Erythroblast (primary cell): ENCODE measurements at regions not wholly inside any gene's neighbourhood (a gene's known extent, or its start where the extent isn't known, plus 50 kb on each side); places are given as distances from the start of the nearest gene placed in this dataset.
"Not testable (repeated sequence)": the region's sequence is repeated elsewhere in the genome, so short reads cannot be mapped to it uniquely, and the experiment has no call there.

Experiments
- DNase-seq, 2 experiments: peaks; one replicate each; lab custom pipeline; 2025; lab: John Stamatoyannopoulos, UW
- GATA1 ChIP-seq: IDR thresholded peaks from 2 replicates; pipeline ENCODE4 v1.6.1; 2011; ENCODE audit warnings: low read depth, mild to moderate bottlenecking, control low read depth, low read length, moderate library complexity
- POLR2A ChIP-seq: IDR thresholded peaks from 2 replicates; pipeline ENCODE4 v1.6.1; 2011; ENCODE audit warnings: mild to moderate bottlenecking, low read length

DNA sequence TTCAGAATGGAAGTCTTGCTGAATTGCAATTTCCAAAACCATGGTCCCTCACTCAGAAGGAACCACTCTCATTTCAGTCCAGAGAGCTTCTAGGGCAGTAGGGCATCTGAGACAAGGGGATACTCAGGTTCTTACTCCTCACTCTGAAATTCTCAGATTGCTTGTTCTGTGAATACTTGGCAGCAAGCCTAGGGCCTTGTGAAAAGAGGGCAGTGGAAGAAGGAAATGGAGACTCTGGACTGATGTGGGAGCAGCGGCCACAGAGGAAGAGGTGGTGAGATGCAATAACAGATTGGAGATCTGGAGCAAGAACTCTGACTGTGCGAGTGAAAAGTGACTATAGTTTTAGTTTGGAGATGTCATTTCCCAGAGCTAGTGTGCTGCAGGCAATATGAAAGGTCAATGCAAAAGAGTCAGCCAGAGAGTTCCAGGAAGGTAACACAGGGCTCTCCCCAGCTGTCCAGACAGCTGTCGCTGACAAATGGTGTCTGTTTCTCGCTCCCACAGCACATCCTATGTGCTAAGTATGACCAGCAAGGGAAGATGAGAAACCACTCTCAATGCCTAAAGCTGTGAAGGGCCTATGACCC is 291.6 kb upstream of the KIAA1217 start:
- DNase-seq, result no peak
- TF ChIP-seq GATA1 (no peak), POLR2A (no peak)

DNA sequence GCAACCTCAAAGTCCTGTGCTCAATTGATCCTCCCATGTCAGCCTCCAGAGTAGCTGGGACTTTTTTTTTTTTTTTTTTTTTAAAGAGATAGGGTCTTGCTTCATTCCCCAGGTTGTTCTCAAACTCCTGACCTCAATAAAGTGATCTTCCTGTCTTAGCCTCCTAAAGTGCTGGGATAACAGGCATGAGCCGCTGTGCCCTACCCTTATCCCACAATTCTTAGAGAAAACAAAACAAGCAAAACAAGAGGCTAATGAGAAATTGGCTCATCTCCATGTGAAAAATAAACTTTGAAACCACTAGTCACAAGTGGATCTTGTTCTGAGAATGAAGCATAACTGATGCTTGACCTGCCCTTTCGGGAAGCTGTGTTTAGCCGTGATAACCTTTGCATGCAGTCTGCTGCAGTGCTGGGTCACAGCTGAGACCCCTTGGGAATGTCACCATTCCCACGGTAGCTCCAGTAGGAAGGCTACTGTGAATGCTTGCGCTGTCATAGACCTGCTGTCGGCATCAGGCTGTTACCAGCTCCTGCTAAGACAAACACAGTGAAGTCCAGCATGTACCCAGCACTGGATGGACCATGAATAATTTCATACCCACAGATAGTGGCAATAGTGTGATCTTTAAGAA is 290.7 kb upstream of the KIAA1217 start:
- no peak for TF ChIP-seq GATA1
- no peak for TF ChIP-seq POLR2A
- no peak for DNase-seq

DNA sequence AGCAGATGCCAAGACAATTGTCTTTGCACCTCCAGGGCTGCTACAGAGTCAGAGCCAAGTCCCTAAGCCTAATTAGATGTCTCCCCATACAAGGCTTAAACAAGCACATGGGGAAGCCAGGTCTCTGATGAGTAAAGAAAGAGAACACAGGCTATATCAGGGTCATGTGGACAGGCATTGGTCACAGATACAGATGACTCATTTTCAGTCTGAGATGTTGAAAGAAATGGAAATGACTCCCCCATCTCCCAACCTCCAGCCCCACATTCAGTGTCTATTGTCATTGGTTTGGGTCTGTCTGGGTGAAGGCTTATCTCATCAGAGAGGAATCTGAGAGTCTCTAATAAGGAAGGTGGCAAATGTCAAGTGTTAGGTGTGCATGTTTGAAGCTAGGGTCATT is 290.1 kb upstream of the KIAA1217 start:
- DNase-seq, result no peak
- TF ChIP-seq GATA1, result no peak
- no peak for TF ChIP-seq POLR2A

DNA sequence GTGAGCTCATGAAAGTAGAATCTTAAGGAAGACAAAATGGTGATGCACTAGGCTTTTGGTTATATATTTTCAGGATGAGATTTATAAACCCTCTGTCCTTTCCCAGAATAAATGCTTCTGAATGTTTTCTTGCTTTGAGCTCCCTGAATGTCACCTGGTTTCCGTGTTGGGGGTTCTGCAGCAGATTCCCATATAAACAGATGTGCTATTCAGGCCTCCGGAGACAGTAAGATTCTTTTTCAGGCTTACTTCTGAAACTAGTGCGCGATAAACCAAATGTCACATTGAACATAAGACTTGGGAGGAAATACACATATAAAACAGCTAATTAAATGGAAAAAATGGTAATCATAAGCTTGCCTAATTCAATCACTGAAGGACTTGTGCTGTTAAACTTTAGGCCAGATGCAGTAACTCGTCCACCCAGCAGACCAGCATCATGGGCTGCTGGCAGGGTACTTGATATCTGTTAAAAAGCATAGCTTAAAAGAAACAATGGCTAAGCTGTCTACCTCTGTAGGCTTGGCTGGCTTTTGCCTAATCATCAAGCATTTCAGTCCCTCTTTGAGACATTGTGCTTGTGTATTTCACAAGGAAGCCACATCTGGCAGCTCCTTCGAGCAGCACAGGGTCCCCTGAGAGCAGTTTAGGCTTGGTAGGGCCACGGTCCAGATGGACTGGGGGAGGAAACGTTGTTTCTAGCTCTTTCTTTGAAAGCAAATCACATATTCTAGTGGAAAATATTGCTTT is 281.2 kb upstream of the KIAA1217 start:
- DNase-seq, result no peak

DNA sequence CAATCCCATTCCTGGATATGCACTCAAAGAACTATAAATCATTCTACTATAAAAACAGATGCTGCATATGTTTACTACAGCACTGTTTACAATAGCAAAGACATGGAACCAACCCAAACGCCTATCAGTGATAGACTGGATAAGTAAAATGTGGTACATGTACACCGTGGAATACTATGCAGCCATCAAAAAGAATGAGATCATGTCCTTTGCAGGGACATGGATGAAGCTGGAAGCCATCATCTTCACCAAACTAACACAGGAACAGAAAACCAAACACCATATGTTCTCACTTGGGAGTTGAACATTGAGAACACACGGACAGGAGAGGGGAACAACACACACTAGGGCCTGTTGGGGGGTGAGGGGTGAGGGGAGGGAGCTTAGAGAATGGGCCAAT is 274.9 kb upstream of the KIAA1217 start:
- not testable (repeated sequence) for DNase-seq

More for the DNA sequence above, 281.2 kb upstream of the KIAA1217 start:
- TF ChIP-seq GATA1 (no peak), POLR2A (no peak)

DNA sequence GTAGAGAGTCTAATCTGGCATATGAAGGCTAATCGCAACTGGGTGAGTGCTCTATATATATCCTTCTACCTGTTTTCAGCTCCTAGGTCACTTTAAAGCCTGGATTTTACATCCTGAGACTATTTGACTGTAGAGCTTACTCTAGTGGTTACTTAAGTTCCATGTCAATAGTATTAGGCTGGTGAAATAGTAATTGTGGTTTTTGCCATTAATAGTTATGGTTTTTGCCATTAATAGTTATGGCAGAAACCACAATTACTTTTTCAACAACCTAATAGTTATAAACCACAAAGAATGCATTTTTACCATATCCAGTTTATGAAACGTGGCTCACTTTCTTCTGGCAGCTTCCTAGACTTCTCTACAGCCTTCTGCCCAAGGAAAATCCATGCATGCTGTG is 263.1 kb upstream of the KIAA1217 start:
- no peak for TF ChIP-seq POLR2A
- no peak for TF ChIP-seq GATA1
- DNase-seq, result no peak

DNA sequence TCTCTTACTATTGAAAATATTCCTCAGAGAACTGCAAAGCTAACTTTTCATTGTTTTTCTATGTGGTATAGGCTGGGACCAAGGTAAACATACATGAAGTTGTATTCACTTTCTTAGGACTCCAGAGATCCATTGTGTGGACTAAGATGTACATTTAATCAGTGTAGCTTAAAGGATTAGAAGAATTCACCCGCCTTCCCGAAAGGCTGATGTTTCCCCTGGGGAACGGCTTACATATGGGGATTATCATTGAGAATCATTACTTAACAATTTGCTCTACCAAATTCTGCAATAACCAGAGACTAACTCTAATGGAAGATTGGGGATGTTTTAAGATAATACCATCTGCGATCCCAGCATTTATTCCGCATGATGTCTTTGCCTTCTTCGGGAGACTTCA is 257.1 kb upstream of the KIAA1217 start:
- no peak for DNase-seq
- TF ChIP-seq POLR2A (no peak), GATA1 (no peak)

DNA sequence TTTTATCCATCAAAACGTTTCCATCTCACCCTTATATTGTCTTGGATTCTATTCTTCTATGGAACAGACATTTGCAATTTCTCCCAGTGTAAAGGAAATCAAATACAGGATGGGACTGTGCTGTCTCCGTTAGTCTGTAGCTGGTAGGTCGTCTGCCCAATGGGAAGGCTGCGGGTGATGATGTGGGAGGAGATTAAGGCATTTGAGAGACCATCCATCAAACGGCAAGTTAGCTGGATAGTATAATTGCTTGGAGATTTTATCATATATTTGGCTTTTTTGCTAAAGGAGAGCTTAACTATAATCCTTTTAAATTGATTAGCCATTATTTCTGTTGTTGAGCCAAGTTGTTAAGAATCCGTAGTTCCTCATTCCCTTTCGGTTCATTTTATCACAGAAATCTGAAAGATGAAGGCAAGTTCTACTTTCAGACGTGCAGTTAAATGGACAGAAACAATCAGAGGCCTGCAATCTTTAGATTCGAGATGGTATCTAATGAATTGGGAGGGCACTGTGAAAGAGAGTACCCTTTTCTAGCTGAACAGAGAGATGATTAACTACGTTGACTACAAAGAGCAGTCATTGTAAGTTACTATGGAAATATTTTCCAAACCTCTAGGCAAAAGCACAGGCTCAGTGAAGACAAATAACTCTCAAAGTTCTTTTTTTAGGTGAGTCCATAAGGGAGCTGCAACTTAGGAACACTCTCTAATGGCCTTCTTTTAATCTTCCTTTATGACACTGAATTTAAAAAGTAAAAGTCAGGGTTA is 253.3 kb upstream of the KIAA1217 start:
- DNase-seq, result no peak
- no peak for TF ChIP-seq GATA1
- TF ChIP-seq POLR2A, result no peak

DNA sequence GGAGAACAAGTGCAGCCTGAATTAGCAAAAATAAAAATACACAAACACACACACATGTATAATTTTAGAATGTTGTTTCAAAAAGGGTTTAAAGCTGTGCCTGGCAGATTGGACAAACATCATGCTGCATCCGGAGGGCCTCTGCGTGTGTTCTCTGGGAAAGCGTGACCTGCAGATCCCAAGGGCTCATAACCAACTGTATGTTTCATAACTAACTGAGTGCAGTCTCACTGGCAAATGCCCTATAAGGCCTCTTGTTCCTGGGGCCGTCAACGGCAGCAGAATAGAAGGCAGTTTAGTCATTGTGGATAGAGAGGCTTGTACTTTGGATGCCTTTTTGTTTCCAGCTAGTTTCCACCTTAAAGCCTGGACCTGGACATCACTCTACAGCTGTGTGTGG is 243.8 kb upstream of the KIAA1217 start:
- TF ChIP-seq POLR2A (no peak), GATA1 (no peak)
- no peak for DNase-seq

DNA sequence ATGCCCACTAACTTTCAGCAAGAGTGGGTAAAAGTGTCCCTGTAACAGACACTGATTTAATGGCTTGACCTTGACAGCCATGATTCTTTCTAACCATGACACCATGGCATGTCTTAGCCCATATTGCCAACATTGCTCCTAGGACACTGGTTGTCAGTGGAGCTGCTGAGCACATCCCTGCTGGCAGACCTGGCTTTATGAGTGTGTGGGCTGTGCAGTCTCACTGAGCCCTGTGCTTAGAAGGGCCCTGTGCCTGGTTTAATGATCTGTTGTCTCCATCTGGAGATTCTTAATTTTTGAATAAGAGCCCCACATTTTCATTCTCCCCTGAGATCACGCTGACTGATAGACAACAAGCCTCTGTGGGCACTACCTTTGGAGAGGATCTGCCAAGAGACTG is 243.1 kb upstream of the KIAA1217 start:
- DNase-seq, result no peak
- TF ChIP-seq POLR2A (no peak), GATA1 (no peak)

DNA sequence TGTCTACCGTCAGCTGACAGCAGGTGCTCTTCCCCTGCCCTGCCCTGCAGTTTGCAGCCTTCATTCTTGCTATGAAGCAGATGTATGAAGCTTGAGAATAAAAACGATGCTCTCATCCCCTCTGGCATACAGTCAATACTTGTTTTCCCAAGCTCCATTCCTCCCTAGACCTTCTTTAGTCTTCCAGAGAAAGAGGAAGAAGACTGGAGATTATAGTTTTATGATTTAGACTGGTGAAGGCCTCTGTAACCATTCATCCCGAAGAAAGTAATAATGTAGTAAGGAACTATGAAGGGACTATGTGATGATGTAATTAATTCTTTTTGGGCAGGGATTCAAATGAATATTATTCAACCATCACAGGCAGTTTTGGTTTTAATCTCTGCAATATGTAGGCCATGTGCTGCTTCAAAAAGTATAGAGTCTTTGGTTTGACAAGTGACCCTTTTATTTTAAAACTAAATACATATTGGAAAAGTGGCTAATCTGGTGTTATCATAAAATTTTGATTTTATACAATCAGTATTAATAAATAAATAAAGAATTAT is 242.4 kb upstream of the KIAA1217 start:
- TF ChIP-seq GATA1 (no peak), POLR2A (no peak)
- no peak for DNase-seq

DNA sequence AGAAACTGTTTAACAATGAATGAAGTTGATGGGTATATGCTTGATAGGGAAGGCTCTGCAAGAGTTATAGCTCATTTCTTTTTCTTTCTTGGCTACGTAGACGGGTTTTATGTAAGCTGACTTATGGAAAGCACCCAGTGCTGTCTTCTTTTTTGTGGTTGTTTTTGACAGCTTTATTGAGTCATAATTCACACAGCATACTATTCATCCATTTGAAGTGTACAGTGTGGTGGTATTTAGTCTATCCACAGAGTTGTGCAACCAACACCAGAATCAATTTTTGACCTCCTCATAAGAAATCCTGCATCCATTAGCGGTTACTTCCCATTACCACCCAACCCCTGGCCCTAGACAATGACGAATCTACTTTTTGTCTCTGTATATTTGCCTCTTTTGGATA is 240.6 kb upstream of the KIAA1217 start:
- no peak for DNase-seq
- TF ChIP-seq POLR2A (no peak), GATA1 (no peak)

DNA sequence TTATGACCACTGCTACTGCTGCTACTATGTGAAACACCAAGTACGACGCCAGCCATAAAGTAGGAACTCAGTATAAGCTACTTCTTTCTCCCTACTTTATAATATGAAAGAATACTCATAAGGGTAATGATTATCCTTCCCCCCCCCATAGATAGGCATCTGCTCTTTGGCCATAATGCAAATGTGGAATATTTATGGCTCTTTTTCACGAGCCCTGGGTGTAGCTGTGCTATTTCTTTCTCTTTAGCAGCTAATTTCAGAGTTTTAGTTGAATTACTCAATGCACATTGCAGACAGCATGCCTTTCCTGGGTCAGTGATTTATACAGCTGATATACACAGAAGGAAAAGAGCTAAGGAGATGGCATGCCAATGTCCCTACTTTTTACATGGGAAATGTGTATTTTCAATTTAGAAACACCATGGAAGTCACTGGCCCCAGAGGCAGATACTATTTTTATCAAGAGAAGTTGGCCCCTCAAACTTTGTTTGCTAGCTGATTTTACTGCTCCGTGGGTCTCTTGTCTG is 234.1 kb upstream of the KIAA1217 start:
- TF ChIP-seq POLR2A, result no peak
- no peak for TF ChIP-seq GATA1
- DNase-seq, result no peak
